Astrocyte of the cerebellum (primary cell): ENCODE measurements at regions not wholly inside any gene's neighbourhood (a gene's known extent, or its start where the extent isn't known, plus 50 kb on each side); places are given as distances from the start of the nearest gene placed in this dataset.

Experiments
- DNase-seq: peaks from one replicate; pipeline ENCODE4 v3.0.0-alpha.2; 2011; ENCODE audit warnings: low read depth
- H3K4me3 ChIP-seq: 2 replicates; pipeline ENCODE4 v1.5.1; 2011; ENCODE audit warnings: mild to moderate bottlenecking, low read depth, low read length, moderate library complexity
- CTCF ChIP-seq: IDR thresholded peaks from 2 replicates; pipeline ENCODE4 v1.5.1; 2012; ENCODE audit warnings: low read length, low read depth, moderate library complexity, mild to moderate bottlenecking; ENCODE audit errors: missing control alignments
- in situ Hi-C: cut with HindIII; loops from 2 replicates; pipeline ENCODE4 v1.10.0; 2017; ENCODE audit warnings: low sequenced_read_pairs

DNA sequence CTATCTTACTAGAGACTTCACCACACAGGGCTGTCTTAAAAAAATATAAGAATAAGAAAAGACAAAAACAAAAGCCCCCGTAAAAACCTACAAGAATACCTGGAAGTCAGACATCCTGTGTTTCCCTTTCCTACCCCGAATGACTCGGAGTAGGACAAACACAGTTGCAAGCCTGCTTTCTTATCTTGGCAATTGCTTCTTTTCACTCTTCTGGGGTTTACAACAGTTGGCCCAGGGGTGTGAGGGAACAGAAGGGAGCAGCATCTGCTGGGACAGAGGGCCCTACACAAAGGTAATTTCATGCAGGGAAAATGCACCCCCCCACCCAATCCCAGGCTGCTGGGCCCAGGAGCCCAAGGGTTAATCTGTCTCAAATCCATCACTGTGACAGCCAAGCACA, 220.6 kb downstream of the ARHGAP12 start:
- in situ Hi-C loops: no loop called here
- DNase-seq: no peak
- TF ChIP-seq CTCF: no peak
- no peak overlapping the region for H3K4me3 ChIP-seq

DNA sequence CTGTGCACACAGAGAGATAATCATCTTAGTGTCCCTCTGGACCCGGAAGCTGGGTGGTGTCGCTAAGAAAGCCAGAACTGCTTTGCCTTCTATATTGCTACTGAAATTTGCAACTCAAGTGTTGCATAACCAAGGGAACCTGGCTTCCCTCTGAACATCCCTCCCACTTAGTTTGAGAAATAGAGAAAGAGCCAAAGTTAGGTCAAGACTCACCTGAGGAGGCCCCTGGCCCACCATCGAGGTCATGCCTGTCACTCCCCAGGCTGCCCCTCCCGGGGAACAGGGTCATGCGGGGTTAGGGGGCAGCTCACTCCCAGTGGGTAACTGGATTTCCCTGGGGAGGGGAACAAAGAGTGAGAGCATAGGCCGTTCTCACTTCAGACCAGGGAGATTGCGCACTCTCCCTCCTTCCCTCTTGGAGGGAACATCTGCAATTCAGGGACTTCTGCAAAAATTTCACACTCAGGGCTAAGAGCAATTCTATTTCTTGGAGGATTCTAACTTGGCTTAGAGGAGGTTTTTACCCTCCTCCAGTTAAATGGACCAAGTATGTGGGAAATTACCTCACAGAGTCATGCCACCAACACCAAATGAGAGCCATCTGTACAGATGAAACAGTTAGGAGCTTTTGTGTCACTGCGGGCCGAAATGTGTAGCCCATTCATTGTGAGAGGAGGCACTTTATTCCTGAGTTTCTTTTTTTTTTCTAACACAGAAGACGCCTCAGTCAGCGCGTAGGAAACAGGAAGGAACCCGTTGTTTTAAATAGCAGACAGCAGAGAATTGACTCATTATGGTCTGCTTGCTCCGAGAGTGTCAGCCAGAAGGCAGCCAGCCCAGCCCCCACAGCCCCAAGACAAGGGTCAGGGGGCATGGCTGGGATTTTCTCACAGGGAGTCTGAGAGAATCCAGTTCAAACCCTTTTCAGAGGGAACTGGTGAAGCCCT, 221.3 kb downstream of the ARHGAP12 start:
- DNase-seq: peak; percentile 38
- no peak overlapping the region for H3K4me3 ChIP-seq

GRCh38 chr10:31706464-31707092, 222.1 kb downstream of the ARHGAP12 start:
- no peak overlapping the region for H3K4me3 ChIP-seq
- in situ Hi-C loops: no loop called here
- DNase-seq: no peak
- no peak for TF ChIP-seq CTCF

More for the DNA sequence above, 221.3 kb downstream of the ARHGAP12 start:
- peak; percentile 6 for TF ChIP-seq CTCF
- in situ Hi-C loops: no loop called here

DNA sequence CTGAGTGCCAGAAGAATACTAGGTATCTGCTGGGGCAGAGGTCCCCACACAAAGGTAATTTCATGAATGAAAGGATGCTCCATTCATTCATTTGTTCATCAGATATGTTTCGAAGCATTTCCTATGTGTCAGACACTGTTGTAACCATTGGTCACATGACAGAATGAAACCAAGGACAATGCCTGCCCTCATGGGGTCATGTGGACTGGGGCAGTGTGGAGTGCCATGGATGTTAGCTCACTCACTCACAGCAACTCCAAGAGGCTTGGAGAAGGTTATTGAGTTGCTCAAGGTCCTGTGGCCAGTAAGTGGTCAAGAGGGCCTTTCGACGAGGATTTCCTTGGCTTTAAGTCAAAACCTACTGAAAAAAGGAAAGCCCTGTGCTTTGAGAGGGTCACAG, 223.5 kb downstream of the ARHGAP12 start:
- in situ Hi-C loops: no loop called here
- no peak for TF ChIP-seq CTCF
- no peak for DNase-seq
- no peak overlapping the region for H3K4me3 ChIP-seq

DNA sequence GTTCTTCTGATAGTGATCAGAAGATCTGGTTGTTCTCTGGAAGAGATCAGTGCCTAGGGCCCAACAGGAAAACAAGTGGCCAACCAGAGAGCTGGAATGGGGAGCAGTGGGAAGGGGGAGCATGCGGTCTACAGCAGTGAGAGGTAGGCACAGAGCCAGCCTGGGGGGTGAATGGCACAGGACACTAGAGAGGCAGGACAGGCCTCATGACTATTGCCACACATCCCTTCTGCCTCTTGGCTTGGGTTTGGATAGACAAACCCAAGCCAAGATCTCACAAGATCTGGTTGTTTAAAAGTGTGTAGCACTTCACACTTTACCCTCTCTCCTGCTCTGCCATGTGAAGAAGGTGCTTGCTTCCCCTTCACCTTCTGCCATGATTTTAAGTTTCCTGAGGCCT, 224.4 kb downstream of the ARHGAP12 start:
- no peak for TF ChIP-seq CTCF
- H3K4me3 ChIP-seq: no peak overlapping the region
- DNase-seq: no peak
- in situ Hi-C loops: no loop called here

DNA sequence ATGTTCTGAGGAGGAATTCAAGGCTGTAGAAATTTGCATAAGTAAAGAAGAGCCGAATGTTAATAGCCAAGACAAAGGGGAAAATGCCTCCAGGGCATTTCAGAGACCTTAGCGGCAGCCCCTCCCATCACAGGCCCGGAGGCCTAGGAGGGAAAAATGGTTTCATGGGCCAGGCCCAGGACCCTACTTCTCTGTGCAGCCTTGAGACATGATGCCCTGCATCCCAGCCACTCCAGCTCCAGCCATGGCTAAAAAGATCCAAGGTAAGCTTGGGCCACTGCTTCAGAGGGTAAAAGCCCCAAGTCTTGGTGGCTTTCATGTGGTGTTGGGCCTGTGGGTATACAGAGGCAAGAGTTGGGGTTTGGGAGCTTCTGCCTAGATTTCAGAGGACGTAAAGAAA, 225.7 kb downstream of the ARHGAP12 start:
- DNase-seq: no peak
- in situ Hi-C loops: no loop called here
- no peak for TF ChIP-seq CTCF
- no peak overlapping the region for H3K4me3 ChIP-seq
